Keratinocyte (primary cell): ENCODE measurements at regions not wholly inside any gene's neighbourhood (a gene's known extent, or its start where the extent isn't known, plus 50 kb on each side); places are given as distances from the start of the nearest gene placed in this dataset.

Experiments used
- DNase-seq: peaks from one replicate; pipeline ENCODE4 v3.0.0-alpha.2; 2011; ENCODE audit warnings: low read depth, missing footprints, low spot score
- FAIRE-seq: peaks from 2 replicates; lab custom pipeline; 2011; peaks lifted over from hg19 to GRCh38; lab: Jason Lieb, UNC
- H2AFZ ChIP-seq: 2 replicates; pipeline ENCODE4 v1.6.0; 2012; ENCODE audit warnings: low read length, control low read depth, inconsistent platforms; ENCODE audit not compliant: control insufficient read depth
- H3K27ac ChIP-seq: 2 replicates; pipeline ENCODE4 v1.5.1; 2011; ENCODE audit warnings: low read length; ENCODE audit not compliant: control insufficient read depth, insufficient read depth
- H3K27me3 ChIP-seq: 3 replicates; pipeline ENCODE4 v1.6.0; 2011; ENCODE audit warnings: low read length; ENCODE audit not compliant: control insufficient read depth, insufficient read depth; ENCODE audit errors: extremely low read depth
- H3K36me3 ChIP-seq, 2 experiments: 2 replicates in 1 of 2; 3 replicates in 1 of 2; pipeline ENCODE4 v1.5.1; 2011; ENCODE audit warnings: low read length in 2 of 2, mild to moderate bottlenecking in 1 of 2; ENCODE audit not compliant: control insufficient read depth in 2 of 2, insufficient read depth in 2 of 2; ENCODE audit errors: extremely low read depth in 1 of 2
- H3K4me1 ChIP-seq: 3 replicates; pipeline ENCODE4 v1.5.1; 2011; ENCODE audit warnings: low read length; ENCODE audit not compliant: control insufficient read depth, insufficient read depth; ENCODE audit errors: extremely low read depth
- H3K4me2 ChIP-seq: 3 replicates; pipeline ENCODE4 v1.6.0; 2011; ENCODE audit warnings: low read depth, low read length; ENCODE audit not compliant: control insufficient read depth, insufficient read depth; ENCODE audit errors: extremely low read depth
- H3K4me3 ChIP-seq, 3 experiments: fragments of 200-600 bp in 1 of 3; sonication (generic) in 1 of 3; 2 replicates in 2 of 3; 3 replicates in 1 of 3; pipeline ENCODE4 v1.5.1; 2011 to 2016; ENCODE audit warnings: low read length in 3 of 3, mild to moderate bottlenecking in 3 of 3, control low read depth in 2 of 3, inconsistent platforms in 1 of 3, low read depth in 1 of 3, mixed read lengths in 1 of 3, mixed run types in 1 of 3, moderate library complexity in 1 of 3; ENCODE audit not compliant: control insufficient read depth in 2 of 3, insufficient read depth in 2 of 3; ENCODE audit errors: extremely low read depth in 1 of 3
- H3K79me2 ChIP-seq: 2 replicates; pipeline ENCODE4 v1.6.0; 2012; ENCODE audit warnings: low read length; ENCODE audit not compliant: control insufficient read depth, insufficient read depth
- H3K9ac ChIP-seq: 3 replicates; pipeline ENCODE4 v1.6.0; 2011; ENCODE audit warnings: low read length; ENCODE audit not compliant: control insufficient read depth, insufficient read depth; ENCODE audit errors: extremely low read depth
- H3K9me1 ChIP-seq: 3 replicates; pipeline ENCODE4 v1.6.0; 2011; ENCODE audit warnings: low read length; ENCODE audit not compliant: control insufficient read depth, insufficient read depth; ENCODE audit errors: extremely low read depth
- H3K9me3 ChIP-seq: 2 replicates; pipeline ENCODE4 v1.5.1; 2012; ENCODE audit warnings: low read depth, low read length; ENCODE audit not compliant: control insufficient read depth
- H4K20me1 ChIP-seq: 3 replicates; pipeline ENCODE4 v1.6.0; 2011; ENCODE audit warnings: low read length; ENCODE audit not compliant: control insufficient read depth, insufficient read depth; ENCODE audit errors: extremely low read depth
- CTCF ChIP-seq, 3 experiments: IDR thresholded peaks in 1 of 3; conservative IDR thresholded peaks in 1 of 3; optimal IDR thresholded peaks in 1 of 3; 2 replicates in 2 of 3; 3 replicates in 1 of 3; pipeline versions ENCODE3 to v1.5.1; 2011; ENCODE audit warnings: low read length in 3 of 3, mild to moderate bottlenecking in 3 of 3, moderate library complexity in 2 of 3, control low read depth in 1 of 3, inconsistent platforms in 1 of 3; ENCODE audit not compliant: insufficient read depth in 2 of 3; ENCODE audit errors: extremely low read depth in 1 of 3
- EZH2 ChIP-seq: IDR thresholded peaks from one replicate; pipeline ENCODE4 v1.6.1; 2012; ENCODE audit warnings: inconsistent platforms, mild to moderate bottlenecking, low read length, moderate library complexity
- dilution Hi-C: fragments of 300-500 bp; cut with MboI; formaldehyde crosslinking; loops from one replicate; pipeline ENCODE4 v1.7.0; 2020; ENCODE audit warnings: low sequenced_read_pairs; ENCODE audit not compliant: extremely low pct_ligation_motif_present

- FAIRE-seq (no peak), DNase-seq (no peak)
- Histone ChIP-seq H3K9me1 (no peaks in the 10 kb centered on the region), H3K27ac (no peak overlapping the region), H2AFZ (no peak overlapping the region), H3K9ac (no peak overlapping the region), H3K27me3 (peaks cover 36% of the 10 kb centered on the region), H3K36me3 (no peaks in the 10 kb centered on the region), H3K9me3 (no peaks in the 10 kb centered on the region), H3K4me1 (no peaks in the 10 kb centered on the region), H3K79me2 (no peaks in the 10 kb centered on the region), H3K4me3 (no peak overlapping the region), H3K4me2 (no peak overlapping the region), H4K20me1 (no peaks in the 10 kb centered on the region)
- TF ChIP-seq EZH2, result no peak
- no peak for TF ChIP-seq CTCF (optimal IDR thresholded peaks at IDR 0.05 in 1 of 3, IDR thresholded peaks at IDR 0.05 in 1 of 3, conservative IDR thresholded peaks at IDR 0.05 in 1 of 3; ENCODE audit: extremely low read depth in 1 of 3, insufficient read depth in 2 of 3, low read length in 3 of 3)
- dilution Hi-C loops, result no loop called here
Measured at GRCh38 chr11:119829402-119829801, 100.4 kb upstream of the NECTIN1 start.

GRCh38 chr11:119828819-119829218 is 99.8 kb upstream of the NECTIN1 start:
- no peaks in the 10 kb centered on the region for H3K79me2 ChIP-seq
- no peaks in the 10 kb centered on the region for H4K20me1 ChIP-seq
- no peaks in the 10 kb centered on the region for H3K9me1 ChIP-seq
- FAIRE-seq (no peak), DNase-seq (no peak)
- no peak overlapping the region for H3K9ac ChIP-seq
- no peaks in the 10 kb centered on the region for H3K4me1 ChIP-seq
- H2AFZ ChIP-seq, result no peak overlapping the region
- no peak overlapping the region for H3K4me2 ChIP-seq
- peaks cover 41% of the 10 kb centered on the region for H3K27me3 ChIP-seq
- dilution Hi-C loops, result no loop called here
- no peak overlapping the region for H3K27ac ChIP-seq
- TF ChIP-seq EZH2 (no peak), CTCF (optimal IDR thresholded peaks at IDR 0.05 in 1 of 3, IDR thresholded peaks at IDR 0.05 in 1 of 3, conservative IDR thresholded peaks at IDR 0.05 in 1 of 3; ENCODE audit: extremely low read depth in 1 of 3, insufficient read depth in 2 of 3, low read length in 3 of 3) (no peak)
- H3K9me3 ChIP-seq, result no peaks in the 10 kb centered on the region
- no peaks in the 10 kb centered on the region for H3K36me3 ChIP-seq
- no peak overlapping the region for H3K4me3 ChIP-seq
